Retina (tissue), 1 donor: ENCODE measurements at regions not wholly inside any gene's neighbourhood (a gene's known extent, or its start where the extent isn't known, plus 50 kb on each side); places are given as distances from the start of the nearest gene placed in this dataset.
A peak's percentile ranks its signal among the peaks of the same experiment; 100 is the strongest.
"Not testable (repeated sequence)": the region's sequence is repeated elsewhere in the genome, so short reads cannot be mapped to it uniquely, and the experiment has no call there.

Experiments
- DNase-seq: peaks from one replicate; pipeline ENCODE4 v3.0.0-alpha.2; 2016

GRCh38 chr12:4191149-4191548 lies 82.4 kb upstream of the CCND2 start:
- DNase-seq, result no peak

- DNase-seq, result no peak
Measured at GRCh38 chr12:4190366-4191063, 83.0 kb upstream of the CCND2 start.

GRCh38 chr12:4189721-4190120 lies 83.8 kb upstream of the CCND2 start:
- no peak for DNase-seq

- no peak for DNase-seq
Measured at GRCh38 chr12:4187916-4188315, 85.6 kb upstream of the CCND2 start.

GRCh38 chr12:4187315-4187714 lies 86.2 kb upstream of the CCND2 start:
- not testable (repeated sequence) for DNase-seq

GRCh38 chr12:4178424-4179170 lies 95.0 kb upstream of the CCND2 start:
- no peak for DNase-seq

- DNase-seq, result no peak
Measured at GRCh38 chr12:4177262-4177661, 96.3 kb upstream of the CCND2 start.

- no peak for DNase-seq
Measured at GRCh38 chr12:4176168-4176567, 97.4 kb upstream of the CCND2 start.

GRCh38 chr12:4174417-4174816 lies 99.1 kb upstream of the CCND2 start:
- DNase-seq, result no peak

GRCh38 chr12:4172999-4173398 lies 100.6 kb upstream of the CCND2 start:
- no peak for DNase-seq

GRCh38 chr12:4171742-4172141 lies 101.8 kb upstream of the CCND2 start:
- no peak for DNase-seq

GRCh38 chr12:4169959-4170358 lies 103.6 kb upstream of the CCND2 start:
- no peak for DNase-seq

- no peak for DNase-seq
Measured at GRCh38 chr12:4169531-4169930, 104.0 kb upstream of the CCND2 start.

- peak; percentile 32 for DNase-seq
Measured at GRCh38 chr12:4168036-4168435, 105.5 kb upstream of the CCND2 start.

GRCh38 chr12:4164559-4165558 lies 108.7 kb upstream of the CCND2 start:
- peak; percentile 90 for DNase-seq

- no peak for DNase-seq
Measured at GRCh38 chr12:4164188-4164558, 109.4 kb upstream of the CCND2 start.

- DNase-seq, result no peak
Measured at GRCh38 chr12:4161718-4162117, 111.8 kb upstream of the CCND2 start.

- no peak for DNase-seq
Measured at GRCh38 chr12:4160314-4161040, 113.1 kb upstream of the CCND2 start.

- no peak for DNase-seq
Measured at GRCh38 chr12:4159851-4160250, 113.7 kb upstream of the CCND2 start.

GRCh38 chr12:4158306-4158705 lies 115.3 kb upstream of the CCND2 start:
- no peak for DNase-seq

- DNase-seq, result no peak
Measured at GRCh38 chr12:4157122-4157521, 116.4 kb upstream of the CCND2 start.

GRCh38 chr12:4156317-4156716 lies 117.2 kb upstream of the CCND2 start:
- DNase-seq, result no peak
